GM21423 (cell line): ENCODE measurements at regions not wholly inside any gene's neighbourhood (a gene's known extent, or its start where the extent isn't known, plus 50 kb on each side); places are given as distances from the start of the nearest gene placed in this dataset.
"Not testable (repeated sequence)": the region's sequence is repeated elsewhere in the genome, so short reads cannot be mapped to it uniquely, and the experiment has no call there.

Source experiments
- ATAC-seq: cut with Tn5 transposase; IDR thresholded peaks from one replicate; pipeline ENCODE4 v1.9.1; 2021; ENCODE audit warnings: mild to moderate bottlenecking, moderate library complexity; ENCODE audit not compliant: unreplicated experiment

DNA sequence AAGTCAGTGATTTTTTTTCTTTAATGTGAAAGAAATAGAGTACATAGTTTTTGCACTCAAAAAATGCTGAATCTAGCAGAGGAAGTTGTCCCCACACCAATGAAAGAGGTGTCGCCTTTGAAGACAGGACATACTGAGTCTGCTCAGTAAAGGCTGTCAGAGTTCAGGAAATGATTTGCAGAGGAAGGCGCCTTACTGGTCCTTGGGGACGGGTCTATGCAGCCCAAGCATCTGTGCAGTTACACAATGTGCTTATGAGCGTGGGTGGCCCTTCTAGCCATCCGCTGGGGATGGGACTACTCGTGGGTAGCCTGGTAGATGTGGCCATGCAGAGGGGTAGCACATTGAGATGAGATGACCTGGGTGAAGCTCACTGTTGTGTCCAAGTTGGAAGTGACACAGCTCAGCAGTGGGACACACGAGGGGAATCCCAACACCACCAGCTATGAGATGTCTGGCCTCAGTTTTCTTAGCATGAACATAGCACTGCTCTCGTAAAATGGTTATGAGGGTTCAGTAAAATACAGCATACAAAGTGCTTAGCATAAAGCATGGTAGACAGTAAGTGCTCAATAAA lies 116.5 kb upstream of the RBPJ start:
- ATAC-seq = no peak

DNA sequence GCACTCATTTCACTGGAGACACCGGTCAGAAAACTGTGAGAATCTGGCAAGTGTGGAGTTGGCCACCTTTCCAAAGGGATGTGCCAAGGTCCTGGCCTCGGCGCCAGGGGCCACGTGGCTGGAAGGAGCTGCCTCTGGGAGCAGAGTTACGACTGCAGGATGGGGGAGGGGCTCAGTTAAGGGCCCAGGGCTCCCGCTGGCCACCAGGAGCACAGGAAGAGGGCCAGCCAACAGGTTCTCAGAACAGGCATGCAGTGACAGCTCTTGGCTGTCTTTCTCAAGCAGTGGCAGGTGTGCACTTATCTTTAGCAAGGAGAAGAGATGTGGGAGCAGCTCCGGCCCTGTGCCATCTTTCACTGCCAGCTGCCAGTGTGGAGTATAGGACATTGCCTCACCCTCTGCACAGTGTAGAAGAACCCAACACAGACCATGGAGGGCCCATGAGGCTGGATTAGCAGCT lies 115.9 kb upstream of the RBPJ start:
- no peak for ATAC-seq

DNA sequence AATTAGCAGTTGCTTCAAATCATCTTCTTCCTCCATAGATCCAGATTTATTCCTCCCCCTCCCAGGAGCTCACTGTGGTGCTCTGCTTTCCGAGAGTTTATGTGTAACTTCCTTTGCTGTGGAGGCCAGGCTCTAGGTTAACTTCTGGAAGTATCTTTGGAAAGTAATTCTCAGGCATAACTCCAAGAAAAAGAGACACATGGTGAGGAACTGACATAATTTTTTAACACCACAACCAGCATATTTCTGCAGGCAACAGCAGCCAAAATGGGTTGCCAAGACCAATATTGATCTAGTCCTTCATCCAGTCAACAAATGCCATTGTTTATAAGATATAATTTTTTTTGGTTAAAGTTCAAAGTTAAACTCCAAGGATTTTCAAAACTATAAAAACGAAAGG lies 114.5 kb upstream of the RBPJ start:
- ATAC-seq = no peak

DNA sequence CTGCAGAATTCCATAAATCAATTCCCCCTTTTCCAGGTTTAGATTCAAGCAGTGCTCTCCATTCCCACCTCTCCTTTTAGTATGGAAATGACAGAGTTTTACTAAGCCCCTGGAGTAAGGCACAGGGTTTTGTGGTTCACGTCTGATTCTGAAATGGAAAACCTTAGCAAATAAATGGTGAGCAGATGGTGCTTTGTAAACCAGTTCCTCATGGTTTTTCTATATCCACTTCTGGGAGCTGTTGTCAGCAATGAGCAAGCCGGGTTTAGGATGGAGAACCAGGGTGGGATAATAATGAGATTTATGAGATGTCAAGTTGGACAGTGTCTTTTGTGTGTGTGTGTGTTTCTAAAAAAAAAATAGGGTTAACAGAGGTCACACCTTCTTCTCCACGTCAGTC lies 113.8 kb upstream of the RBPJ start:
- no peak for ATAC-seq

DNA sequence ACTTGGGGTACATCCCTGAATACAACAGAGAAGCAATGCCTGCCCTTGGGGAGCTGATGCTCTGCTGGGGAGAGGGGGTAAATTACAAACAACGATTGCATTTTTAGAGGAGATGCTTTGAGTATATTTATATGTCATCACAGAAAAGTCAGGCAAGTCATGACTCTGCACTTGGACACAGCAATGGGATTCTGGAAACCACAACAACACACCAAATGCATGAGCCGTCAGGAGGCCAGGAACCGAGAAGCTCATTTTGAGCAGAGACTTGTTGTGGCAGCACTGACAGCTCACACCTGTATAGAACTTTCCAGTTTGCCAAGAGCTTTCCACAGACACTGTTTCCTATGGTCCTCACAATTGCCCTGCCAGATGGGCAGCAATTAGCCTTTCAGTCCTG lies 113.2 kb upstream of the RBPJ start:
- no peak for ATAC-seq

DNA sequence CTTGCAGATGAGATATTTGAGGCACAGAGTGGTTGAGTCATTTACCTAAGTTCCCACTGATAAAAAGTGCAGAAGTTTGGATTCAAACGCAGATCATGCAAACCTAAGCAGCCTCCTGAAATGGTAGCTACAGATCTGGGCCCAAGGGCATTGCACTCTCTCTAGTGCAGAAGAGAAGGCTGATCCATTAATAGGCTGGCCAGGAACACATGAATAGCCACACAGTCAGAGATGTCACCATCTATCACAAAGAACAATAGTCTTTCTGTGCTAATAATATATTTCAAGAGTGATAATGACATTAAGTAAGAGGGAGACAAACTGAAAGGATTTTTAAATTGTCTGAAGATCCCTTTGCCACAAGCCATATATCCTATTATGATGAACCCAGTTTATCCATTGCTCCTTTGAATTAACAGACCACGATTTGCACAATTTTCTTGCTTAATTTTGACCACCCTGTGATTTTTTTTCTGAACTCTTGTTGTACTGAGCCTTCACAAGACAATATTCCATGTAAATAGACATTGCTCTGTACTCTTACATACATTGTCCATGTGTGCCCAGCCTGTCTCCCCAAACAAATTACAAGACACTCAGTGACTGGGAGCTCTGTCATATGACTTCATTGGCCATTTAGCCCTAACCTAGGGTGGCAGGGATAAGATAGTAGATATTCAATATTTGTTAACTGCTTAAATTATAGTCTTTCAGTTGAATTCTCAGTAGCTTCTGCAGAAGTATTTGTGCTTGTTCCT lies 112.4 kb upstream of the RBPJ start:
- ATAC-seq = no peak

DNA sequence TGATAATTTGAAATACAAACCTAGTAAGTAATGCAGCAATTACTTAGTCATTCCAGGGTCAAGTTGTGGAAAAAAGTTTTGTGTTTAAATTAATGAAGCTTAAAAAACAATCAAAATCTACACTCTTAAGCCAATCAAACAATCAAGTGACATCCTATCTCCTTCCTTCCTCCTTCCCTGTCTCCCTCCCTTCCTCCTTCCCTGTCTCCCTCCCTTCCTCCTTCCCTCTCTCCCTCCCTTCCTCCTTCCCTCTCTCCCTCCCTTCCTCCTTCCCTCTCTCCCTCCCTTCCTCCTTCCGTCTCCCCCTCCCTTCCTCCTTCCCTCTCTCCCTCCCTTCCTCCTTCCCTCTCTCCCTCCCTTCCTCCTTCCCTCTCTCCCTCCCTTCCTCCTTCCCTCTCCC lies 111.4 kb upstream of the RBPJ start:
- not testable (repeated sequence) for ATAC-seq

DNA sequence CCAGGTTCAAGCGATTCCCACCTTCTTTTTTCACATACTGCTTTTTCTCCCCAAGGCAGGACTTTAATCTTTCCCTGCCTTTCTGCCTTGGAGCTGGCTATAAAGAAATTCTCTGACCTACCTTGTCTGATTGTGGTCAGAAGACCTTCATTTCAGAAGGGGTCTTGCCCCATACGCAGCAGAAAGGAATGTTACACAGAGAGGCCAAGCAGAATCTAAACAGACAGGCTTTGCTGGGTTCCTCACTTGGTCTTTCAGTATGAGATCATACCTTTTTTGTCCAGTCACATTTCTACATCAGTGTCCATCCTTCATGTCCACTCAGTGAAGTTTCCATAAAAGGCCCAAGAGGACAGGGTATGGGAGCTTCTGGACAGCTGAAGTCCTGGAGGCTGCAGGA lies 108.3 kb upstream of the RBPJ start:
- ATAC-seq = no peak

DNA sequence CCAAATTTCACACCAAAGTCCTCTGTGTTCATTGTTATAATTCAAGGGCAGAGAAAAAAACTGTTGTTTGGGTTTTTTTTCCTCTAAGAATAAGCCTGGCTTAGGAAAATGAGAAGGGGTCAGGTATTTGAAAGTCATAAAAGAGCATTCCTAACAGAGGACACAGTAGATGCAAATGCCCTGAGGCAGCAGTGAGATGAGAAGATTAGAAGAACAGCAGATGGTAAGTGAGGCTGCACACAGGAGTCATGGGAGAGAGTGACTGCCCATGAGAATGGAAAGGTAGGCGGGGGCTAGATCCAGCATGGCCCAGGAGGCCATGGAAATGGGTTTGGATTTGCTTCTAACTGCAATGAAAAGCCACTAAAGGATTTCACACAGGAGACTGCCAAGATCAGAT lies 107.5 kb upstream of the RBPJ start:
- no peak for ATAC-seq

DNA sequence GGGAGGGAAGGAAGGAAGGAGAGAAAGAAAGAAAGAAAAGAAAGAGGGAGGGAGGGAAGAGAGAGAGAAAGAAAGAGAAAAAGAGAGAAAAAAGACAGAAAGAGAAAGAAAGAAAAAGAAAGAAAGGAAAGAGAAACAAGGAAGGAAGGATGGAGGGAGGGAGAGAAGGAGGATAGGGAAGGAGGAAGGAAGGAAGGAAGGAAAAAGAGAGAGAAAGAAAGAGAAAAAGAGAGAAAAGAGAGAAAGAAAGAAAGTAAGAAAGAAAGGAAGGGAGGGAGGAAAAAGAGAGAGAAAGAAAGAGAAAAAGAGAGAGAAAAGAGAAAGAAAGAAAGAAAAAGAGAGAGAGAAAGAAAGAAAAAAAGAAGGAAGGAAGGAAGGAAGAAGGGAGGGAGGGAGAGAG lies 105.8 kb upstream of the RBPJ start:
- no peak for ATAC-seq

DNA sequence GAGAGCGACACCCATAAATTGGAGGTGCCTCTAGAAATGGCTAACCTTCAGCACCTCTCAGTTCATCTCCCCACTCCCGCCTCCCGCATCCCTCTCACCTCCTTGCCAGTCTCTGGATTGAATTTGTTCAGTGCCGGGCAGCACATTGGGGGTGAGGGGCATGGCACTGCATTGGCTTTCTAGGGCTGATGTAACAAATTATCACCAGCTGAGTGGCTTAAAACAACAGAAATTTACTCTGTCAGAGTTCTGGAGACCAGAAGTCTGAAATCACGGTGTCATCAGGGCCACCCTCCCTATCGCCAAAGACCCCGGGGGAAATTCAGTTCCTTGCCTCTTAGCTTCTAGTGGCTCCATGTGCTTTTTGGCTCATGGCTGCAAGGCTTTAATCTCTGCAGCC lies 105.1 kb upstream of the RBPJ start:
- no peak for ATAC-seq

DNA sequence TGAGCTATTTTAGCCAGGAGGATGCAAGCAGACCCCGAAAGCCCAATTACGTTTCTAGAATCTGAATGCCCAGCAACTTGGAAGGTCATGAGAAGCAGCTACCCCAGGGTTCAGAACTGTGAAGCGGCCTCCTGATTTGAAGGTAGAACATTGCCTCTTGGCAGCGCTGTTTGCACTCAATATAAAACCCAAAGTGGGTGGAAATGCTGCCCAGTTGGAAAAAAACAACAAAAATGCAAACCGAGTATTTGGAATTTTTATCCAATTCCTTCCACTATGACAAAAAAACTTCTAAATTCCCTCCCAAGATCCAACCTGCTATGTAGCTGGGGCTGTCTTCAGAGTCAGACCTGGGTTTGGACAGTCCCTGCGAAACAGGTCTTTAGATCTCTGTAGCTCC lies 103.3 kb upstream of the RBPJ start:
- ATAC-seq = no peak

DNA sequence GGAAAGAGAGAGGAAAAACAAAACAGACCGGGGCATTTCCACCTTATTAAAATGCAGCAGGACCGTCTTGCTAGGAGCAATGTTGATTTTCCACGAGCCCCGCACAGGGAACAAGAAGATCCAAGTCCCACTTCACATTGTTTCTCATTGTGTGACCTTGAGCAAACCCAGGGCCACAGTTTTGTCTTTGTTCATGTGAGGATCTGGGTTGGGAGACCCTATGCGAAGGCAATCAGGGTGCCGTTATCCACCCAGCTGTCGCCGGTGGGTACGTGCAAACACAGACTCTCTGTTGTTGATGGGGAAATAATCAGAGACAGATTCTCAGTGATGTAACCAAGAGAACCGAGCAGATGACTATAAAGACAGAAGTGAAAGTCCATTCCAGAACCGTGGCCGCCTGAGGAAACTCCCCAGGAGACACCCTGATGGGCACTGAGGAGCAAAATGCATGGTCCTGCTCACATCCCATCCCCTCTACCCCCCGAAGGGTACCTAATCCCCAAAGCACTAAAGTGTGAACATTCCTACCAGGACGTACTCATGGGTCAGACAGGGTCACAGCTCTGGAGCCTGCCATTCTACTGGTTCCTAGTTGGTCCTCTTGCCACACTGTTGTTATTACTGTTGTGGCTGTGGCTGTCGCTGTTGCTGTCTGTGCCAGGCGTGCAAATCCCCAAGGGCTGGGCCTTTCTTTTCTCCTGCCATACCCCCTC lies 102.7 kb upstream of the RBPJ start:
- no peak for ATAC-seq

DNA sequence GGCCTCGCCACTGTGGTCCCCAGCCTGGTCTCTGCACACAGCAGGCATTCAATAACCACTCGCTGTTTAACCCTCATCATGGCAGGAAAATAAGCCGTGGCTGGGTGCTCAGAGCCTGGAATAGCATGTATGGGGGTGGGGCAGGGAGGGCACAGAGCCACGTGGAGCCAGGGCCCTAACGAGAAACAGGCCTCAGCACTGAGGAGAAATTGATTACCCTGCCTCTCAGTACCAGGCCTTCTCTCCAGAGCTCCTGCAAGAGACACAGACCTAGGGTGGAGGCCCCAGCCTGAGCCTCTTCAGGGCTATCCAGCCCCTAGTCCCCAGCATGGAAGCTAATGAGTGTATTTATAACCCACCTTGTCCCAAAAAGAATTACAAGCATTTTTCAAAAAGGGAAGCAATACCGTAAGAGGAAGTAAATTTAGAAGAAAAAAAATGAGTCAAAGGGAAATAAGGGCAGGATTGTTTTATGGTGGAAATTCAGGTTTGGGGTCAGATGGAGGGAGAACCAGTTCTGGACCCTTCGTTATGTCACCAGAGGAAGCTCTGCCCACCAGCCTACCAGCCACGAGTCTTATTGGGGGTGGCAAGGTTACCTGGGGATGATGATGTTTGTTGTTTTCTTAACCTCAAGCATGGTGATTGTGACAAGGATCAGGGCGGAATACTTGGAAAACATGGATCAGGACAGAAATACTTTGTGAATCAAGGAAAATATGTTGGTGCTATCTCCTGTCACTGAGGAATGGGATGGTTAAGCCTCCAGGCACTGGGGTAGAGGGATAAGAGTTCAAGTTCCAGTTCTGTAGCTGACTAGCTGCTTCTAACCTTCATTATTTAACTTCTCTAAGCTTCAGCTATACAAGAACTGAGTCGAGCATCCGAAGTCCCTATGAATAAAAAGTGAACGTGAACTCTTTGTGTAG lies 101.9 kb upstream of the RBPJ start:
- no peak for ATAC-seq

DNA sequence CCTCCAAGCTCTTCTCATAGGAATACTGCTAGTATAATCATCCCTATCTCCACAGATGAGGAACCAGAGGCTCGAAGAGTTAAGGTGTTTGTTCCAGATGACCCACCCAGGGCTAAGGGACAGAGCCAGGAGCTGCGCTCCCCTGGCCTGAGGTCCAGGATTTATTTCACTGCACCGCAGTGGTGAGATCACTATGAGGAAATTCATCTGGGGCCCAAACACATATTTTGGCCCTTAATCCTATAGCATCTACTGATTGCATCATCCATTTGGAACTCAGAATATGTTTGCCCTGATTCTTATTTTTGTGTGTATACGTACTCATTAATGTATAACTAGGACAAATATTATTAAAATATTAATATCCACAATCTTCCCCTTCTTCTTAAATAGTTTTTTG lies 100.1 kb upstream of the RBPJ start:
- ATAC-seq = no peak

DNA sequence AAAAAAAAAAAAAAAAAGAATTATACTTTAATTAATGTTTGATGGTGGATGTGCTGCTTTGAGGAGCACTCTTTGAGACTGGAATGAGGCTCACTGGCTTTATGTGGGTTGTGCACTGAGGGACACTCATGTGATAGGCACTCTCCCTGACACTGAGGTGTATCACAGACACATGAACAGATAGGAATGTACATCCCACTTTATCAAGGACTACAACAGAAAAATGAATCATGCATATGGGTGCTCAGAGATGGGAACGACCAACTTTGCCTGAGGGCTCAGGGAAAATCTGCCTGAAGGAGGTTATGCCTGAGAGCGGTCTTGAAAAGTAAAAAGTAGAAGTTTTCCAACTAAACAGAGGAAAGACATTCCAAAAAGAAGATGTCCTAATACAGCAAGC lies 97.7 kb upstream of the RBPJ start:
- ATAC-seq = no peak

DNA sequence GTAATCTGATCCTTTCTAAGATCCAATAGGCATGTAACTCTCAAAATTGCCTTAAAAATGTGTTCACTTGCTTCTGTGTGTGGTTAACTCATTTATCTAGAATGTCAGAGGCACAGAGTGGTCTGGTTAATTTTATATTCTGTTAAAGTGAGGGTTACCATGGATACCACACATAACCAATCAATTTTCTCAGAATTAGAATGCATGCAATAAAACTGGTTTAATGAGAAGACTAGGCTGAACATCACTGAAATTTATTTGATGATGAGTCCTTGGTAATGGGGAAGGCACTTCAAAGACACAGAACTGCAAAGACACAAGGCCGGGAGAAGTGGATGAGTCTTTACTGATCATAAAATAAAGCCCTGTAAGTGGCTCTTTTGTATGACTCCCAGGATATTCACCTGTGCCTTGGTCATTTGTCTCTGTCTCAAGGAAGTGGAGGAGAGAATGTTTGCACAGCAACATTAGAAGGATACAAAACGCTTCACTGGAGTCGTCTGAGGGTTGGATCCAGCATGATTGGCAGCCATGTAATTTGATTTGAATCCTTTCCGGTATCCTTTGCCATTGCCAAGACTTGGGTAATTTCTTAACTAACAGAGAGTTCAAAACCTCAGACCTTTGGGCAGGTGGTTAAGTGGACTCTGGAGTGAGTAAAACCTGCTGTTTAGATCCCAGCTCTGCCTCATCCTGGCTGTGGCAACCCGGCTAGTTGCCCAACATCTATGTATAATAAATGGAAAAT lies 94.0 kb upstream of the RBPJ start:
- no peak for ATAC-seq

DNA sequence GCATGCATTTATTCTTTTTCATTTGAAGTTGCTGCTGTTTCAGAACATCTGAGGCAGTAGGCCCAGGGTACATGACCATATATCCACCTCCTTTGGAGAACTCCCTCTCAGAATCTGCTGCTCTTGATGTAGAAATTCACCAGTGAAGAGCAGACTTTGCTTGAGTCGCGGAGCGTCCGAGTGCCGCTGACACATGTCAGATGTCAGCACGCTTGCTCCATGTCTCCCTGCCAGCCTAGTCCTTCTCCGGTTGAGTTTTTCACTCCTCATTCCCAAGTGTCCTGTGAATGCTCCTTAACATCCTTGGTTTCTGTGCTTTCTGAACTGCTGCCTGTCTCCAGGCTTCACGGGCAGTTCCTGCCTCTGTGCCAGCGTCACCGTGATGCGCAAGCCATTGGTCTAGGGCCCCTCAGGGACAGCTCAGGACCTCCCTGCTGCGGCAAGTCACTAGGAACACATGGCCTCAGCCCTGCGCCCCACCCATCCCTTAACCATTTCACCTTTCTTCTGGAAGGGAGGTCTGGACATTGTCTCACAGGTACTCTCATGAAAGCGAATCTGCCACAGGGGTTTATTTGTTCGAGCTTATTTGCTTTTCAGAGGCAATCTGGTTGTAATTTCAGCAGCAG lies 93.1 kb upstream of the RBPJ start:
- no peak for ATAC-seq

DNA sequence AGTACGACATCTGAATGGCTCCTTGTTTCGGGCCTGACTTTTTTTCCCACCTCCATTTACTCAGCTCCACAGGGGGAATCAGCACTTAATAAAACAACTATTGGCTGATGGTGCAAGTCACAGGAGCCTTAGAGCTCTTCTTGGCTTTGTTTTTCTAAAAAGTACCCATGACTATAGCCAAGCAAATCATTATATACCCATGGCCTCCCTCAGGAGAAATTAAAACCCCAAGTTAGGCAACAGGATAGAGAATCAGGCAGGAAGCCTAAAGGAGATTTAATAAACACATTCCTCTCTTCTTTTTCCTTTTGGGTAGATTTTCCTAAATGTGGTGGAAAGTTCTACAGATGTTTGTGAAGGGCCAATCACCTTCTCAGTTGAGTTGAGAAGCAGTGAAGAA lies 91.9 kb upstream of the RBPJ start:
- no peak for ATAC-seq

DNA sequence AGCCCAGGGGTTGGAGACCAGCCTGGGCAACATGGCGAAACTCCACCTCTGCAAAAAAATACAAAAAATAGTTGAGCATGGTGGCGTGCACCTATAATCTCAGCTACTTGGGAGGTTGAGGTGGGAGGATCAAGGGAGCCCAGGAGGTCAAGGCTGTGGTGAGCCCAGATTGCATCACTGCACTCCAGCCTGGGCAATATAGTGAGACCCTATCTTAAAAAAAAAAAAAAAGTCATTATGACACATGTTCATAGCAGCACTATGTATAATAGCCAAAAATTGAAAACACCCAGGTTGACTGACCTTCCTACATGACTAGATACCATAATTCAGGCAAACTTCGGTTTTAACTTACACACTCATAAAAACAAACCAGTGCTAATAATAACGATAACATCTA lies 90.8 kb upstream of the RBPJ start:
- no peak for ATAC-seq
